Pancreas (tissue), 10 donors: ENCODE measurements at regions not wholly inside any gene's neighbourhood (a gene's known extent, or its start where the extent isn't known, plus 50 kb on each side); places are given as distances from the start of the nearest gene placed in this dataset.
A peak's percentile ranks its signal among the peaks of the same experiment; 100 is the strongest.

ENCODE experiments used
- ATAC-seq, 4 donors: fragments of 200-7000 bp; cut with Tn5 transposase; one replicate each; pipeline versions ENCODE4 v1.8.0 to v1.9.1; 2020; ENCODE audit warnings: mild to moderate bottlenecking in 4 of 4, moderate library complexity in 4 of 4
- DNase-seq, 6 donors: peaks; one replicate each; pipeline ENCODE4 v3.0.0-alpha.2; 2020
- FAIRE-seq: peaks from 2 replicates; lab custom pipeline; 2012; peaks lifted over from hg19 to GRCh38; lab: Jason Lieb, UNC
- H3K27ac ChIP-seq, 4 donors: fragments of 200-600 bp; sonication (generic); 1 replicate in 3 of 4; 2 replicates in 1 of 4; pipeline versions ENCODE4 v1.5.0 to v1.8.0; 2020
- H3K27me3 ChIP-seq, 4 donors: fragments of 200-600 bp; one replicate each; pipeline ENCODE4 v1.8.0; 2021
- H3K36me3 ChIP-seq, 3 donors: fragments of 200-600 bp; sonication (generic) in 1 of 3; one replicate each; pipeline versions ENCODE4 v1.5.0 to v1.8.0; 2020 to 2021
- H3K4me1 ChIP-seq, 3 donors: fragments of 200-600 bp; one replicate each; pipeline ENCODE4 v1.8.0; 2021
- H3K4me3 ChIP-seq, 4 donors: fragments of 200-600 bp; sonication (generic) in 2 of 4; one replicate each; pipeline versions ENCODE4 v1.5.0 to v1.8.0; 2020 to 2021
- H3K9me3 ChIP-seq, 4 donors: fragments of 200-600 bp; one replicate each; pipeline ENCODE4 v1.8.0; 2021
- CTCF ChIP-seq, 4 donors: fragments of 200-600 bp; sonication (generic) in 3 of 4; IDR thresholded peaks; one replicate each; pipeline versions ENCODE4 v1.5.0 to v1.8.0; 2021; ENCODE audit warnings: antibody characterized with exemption in 4 of 4
- WGBS, 2 donors: extraction: QIAGEN DNeasy Blood & Tissue Kit; methylation state at CpG; one replicate each; pipeline ENCODE4 v1.1.7; 2013; 5-methylcytosine and 5-hydroxymethylcytosine counted together
- intact Hi-C, 3 donors: fragments of 100-400 bp; cut with DNase I; formaldehyde crosslinking; loops; one replicate each; pipeline versions ENCODE4 v1.11.1 to v1.14.2; 2022
- donor health status: healthy with polysubstance abuse.
- donor health status: DM: no; HTN: no; CAD: no; lungs with moderate emphysema.
- donor health status: DM: no; HTN: no; CAD: no.
- donor health status: control.
- donor health status: control.
- donor health status: Bipolar disorder and iron deficiency.
- donor health status: DM: yes; HTN: yes; CAD: no.
- donor health status: DM: no; HTN: no; CAD: no.
- donor health status: DM: no; HTN: no; CAD: no.
- donor health status: DM: yes; HTN: yes; CAD: no.

DNA sequence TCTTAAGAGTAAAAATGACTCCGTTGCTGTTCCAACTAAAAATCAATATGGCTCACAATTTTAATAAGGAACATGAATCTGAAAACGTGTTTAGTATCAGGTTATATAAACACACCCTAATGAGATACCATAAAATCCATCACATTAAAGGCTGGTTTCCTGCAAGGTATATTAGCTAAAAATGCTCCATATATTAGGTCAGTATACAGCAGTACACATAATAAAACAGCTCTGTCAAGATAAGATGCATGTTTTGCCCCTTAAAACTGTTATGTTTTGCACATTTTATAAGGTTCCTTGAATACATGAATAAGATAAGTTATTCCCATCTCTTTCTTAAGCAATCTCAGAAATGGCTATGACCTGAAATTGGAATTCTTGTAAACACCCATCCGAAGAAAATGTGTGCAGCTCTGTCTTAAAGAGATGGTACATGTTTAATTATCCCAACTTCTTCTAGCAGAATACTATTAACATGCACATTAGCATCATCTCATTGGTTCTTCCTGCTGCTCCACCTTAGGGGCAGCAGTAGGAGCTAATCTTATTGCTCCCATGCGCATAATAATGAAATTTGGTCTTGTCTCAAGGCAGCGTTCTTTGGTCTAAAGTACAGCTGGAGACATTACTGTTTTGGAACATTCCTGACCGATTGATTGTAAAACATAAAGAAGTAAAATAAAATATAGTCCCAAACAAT, 836.1 kb upstream of the FANCL start:
- Histone ChIP-seq H3K27me3 (no peaks in the 10 kb centered on the region), H3K36me3 (no peaks in the 10 kb centered on the region), H3K4me1 (no peaks in the 10 kb centered on the region), H3K9me3 (no peaks in the 10 kb centered on the region), H3K27ac (no peak overlapping the region), H3K4me3 (no peak overlapping the region)
- WGBS, 2 donors: 67 to 70% methylated on average over 6 of the region's 6 CpGs
- no peak for ATAC-seq
- no peak for DNase-seq
- no peak for FAIRE-seq
- TF ChIP-seq CTCF (IDR thresholded peaks at IDR 0.05): no peak
- intact Hi-C loops: no loop called here

DNA sequence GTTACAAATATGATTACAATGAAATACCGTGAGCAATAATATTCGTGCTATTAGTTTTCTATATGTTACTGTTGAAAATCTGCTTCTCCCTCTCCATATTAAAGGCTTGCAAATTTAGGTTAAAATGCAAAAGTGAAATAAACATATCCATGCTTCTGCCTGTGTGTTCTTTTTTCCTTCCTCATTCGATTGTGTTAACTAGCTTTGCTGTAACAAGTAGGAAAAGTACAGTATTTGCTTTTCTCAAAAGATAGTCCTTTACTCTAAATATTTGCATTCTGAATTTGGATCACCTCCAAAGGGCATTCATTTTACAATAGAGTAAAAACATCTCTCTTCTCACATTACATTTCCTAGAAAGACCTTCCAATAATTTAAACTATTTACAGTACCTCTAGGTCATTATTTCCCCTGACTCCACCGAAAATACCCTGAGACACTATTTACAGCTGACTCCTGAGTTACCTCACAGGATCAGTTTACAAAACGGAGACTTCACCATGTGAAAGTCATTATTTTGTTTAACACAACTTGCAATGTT, 835.0 kb upstream of the FANCL start:
- DNase-seq: no peak
- no peaks in the 10 kb centered on the region for H3K4me1 ChIP-seq
- H3K9me3 ChIP-seq: no peaks in the 10 kb centered on the region
- no peak overlapping the region for H3K27ac ChIP-seq
- H3K4me3 ChIP-seq: no peak overlapping the region
- no peak for FAIRE-seq
- ATAC-seq: no peak
- TF ChIP-seq CTCF (IDR thresholded peaks at IDR 0.05): no peak
- intact Hi-C loops: no loop called here
- H3K27me3 ChIP-seq: no peaks in the 10 kb centered on the region
- no peaks in the 10 kb centered on the region for H3K36me3 ChIP-seq
- 50 to 52% methylated on average over 5 of the region's 5 CpGs for WGBS, 2 donors

- no peaks in the 10 kb centered on the region for H3K36me3 ChIP-seq
Observed at GRCh38 chr2:59074071-59074470, 832.9 kb upstream of the FANCL start.

DNA sequence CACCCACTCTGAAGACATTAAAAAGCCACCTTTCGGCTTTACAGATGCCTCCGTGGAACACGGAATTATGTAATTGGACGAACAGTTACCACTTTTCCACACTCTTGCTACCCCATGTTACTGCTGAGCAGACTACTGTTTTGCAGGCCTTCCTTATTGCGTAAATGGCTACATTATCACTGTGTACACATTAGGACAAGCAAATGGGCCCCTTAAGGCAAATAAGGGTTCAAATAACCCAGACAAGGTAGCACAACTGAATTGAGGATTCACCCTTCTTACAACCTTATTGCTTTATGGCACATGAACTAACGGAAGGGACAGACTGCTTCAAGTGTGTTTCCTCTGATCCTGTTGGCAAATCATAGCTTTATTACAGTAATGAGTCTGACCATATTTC, 832.2 kb upstream of the FANCL start:
- Histone ChIP-seq H3K9me3 (no peaks in the 10 kb centered on the region), H3K4me1 (no peaks in the 10 kb centered on the region), H3K27me3 (no peaks in the 10 kb centered on the region), H3K27ac (no peak overlapping the region), H3K36me3 (no peaks in the 10 kb centered on the region), H3K4me3 (no peak overlapping the region)
- no peak for TF ChIP-seq CTCF (IDR thresholded peaks at IDR 0.05)
- FAIRE-seq: no peak
- intact Hi-C loops: no loop called here
- WGBS, 2 donors: 65 to 71% methylated on average over 6 of the region's 6 CpGs
- peak in 1 of 4 donors; percentile 35 for ATAC-seq
- DNase-seq: no peak

More at GRCh38 chr2:59074071-59074470, 832.9 kb upstream of the FANCL start:
- intact Hi-C loops: no loop called here
- ATAC-seq: no peak
- no peak for TF ChIP-seq CTCF (IDR thresholded peaks at IDR 0.05)
- 78 to 85% methylated on average over 3 of the region's 3 CpGs for WGBS, 2 donors
- no peak overlapping the region for H3K27ac ChIP-seq
- H3K27me3 ChIP-seq: no peaks in the 10 kb centered on the region
- H3K9me3 ChIP-seq: no peaks in the 10 kb centered on the region
- no peak overlapping the region for H3K4me3 ChIP-seq
- H3K4me1 ChIP-seq: no peaks in the 10 kb centered on the region
- FAIRE-seq: no peak
- DNase-seq: no peak

DNA sequence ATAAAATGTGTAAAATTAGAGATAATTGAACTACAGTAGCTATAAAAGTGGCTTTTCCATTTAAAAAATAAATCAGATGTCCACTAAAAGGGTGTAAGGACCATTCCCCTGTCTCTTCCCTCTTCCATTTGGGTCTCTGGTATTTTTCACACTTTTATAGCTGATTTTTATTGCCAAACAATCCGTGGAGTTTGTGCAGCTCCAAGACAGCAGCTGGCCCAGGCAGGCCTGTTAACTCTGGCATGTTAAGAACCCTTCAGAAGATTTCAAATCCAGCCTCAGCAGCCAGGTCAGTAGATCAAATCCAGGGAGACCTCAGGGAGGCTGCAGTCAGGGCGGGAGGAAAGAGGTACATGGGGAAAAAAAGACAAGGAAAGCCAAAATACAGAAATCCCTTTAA, 827.1 kb upstream of the FANCL start:
- H3K4me1 ChIP-seq: no peaks in the 10 kb centered on the region
- ATAC-seq: no peak
- H3K4me3 ChIP-seq: no peak overlapping the region
- intact Hi-C loops: no loop called here
- TF ChIP-seq CTCF (IDR thresholded peaks at IDR 0.05): no peak
- no peak for DNase-seq
- 9 to 26% methylated on average over 2 of the region's 2 CpGs for WGBS, 2 donors
- FAIRE-seq: no peak
- H3K36me3 ChIP-seq: no peaks in the 10 kb centered on the region
- no peak overlapping the region for H3K27ac ChIP-seq
- no peaks in the 10 kb centered on the region for H3K27me3 ChIP-seq
- H3K9me3 ChIP-seq: no peaks in the 10 kb centered on the region
